DMS153 (cell line): ENCODE measurements at regions not wholly inside any gene's neighbourhood (a gene's known extent, or its start where the extent isn't known, plus 50 kb on each side); places are given as distances from the start of the nearest gene placed in this dataset.
"Not testable (repeated sequence)": the region's sequence is repeated elsewhere in the genome, so short reads cannot be mapped to it uniquely, and the experiment has no call there.

Experiments used
- DNase-seq: peaks from one replicate; lab custom pipeline; 2025; lab: John Stamatoyannopoulos, UW

GRCh38 chr2:13597176-13597575 lies 880.4 kb downstream of the TRIB2 start:
- DNase-seq, result no peak

GRCh38 chr2:13601506-13601905 lies 884.8 kb downstream of the TRIB2 start:
- no peak for DNase-seq

GRCh38 chr2:13604951-13605661 lies 888.4 kb downstream of the TRIB2 start:
- no peak for DNase-seq

GRCh38 chr2:13607139-13607538 lies 890.4 kb downstream of the TRIB2 start:
- no peak for DNase-seq

GRCh38 chr2:13611939-13612338 lies 895.2 kb downstream of the TRIB2 start:
- no peak for DNase-seq

GRCh38 chr2:13616059-13616458 lies 899.3 kb downstream of the TRIB2 start:
- DNase-seq, result no peak

GRCh38 chr2:13616616-13617015 lies 899.9 kb downstream of the TRIB2 start:
- DNase-seq, result no peak

GRCh38 chr2:13628122-13628521 lies 911.4 kb downstream of the TRIB2 start:
- DNase-seq, result no peak

GRCh38 chr2:13638181-13638580 lies 921.4 kb downstream of the TRIB2 start:
- DNase-seq, result no peak

- DNase-seq, result no peak
Measured at GRCh38 chr2:13649918-13650317, 933.2 kb downstream of the TRIB2 start.

GRCh38 chr2:13650586-13651180 lies 933.9 kb downstream of the TRIB2 start:
- no peak for DNase-seq

GRCh38 chr2:13651684-13652131 lies 935.0 kb downstream of the TRIB2 start:
- DNase-seq, result no peak

- DNase-seq, result no peak
Measured at GRCh38 chr2:13652531-13653313, 936.0 kb downstream of the TRIB2 start.

- DNase-seq, result peak; percentile 62
Measured at GRCh38 chr2:13654416-13654815, 937.7 kb downstream of the TRIB2 start.

GRCh38 chr2:13660231-13660630 lies 943.5 kb downstream of the TRIB2 start:
- no peak for DNase-seq

- no peak for DNase-seq
Measured at GRCh38 chr2:13662055-13662454, 945.3 kb downstream of the TRIB2 start.

GRCh38 chr2:13666582-13667414 lies 950.1 kb downstream of the TRIB2 start:
- no peak for DNase-seq

- no peak for DNase-seq
Measured at GRCh38 chr2:13667415-13667757, 950.6 kb downstream of the TRIB2 start.

- DNase-seq, result no peak
Measured at GRCh38 chr2:13669607-13670006, 952.9 kb downstream of the TRIB2 start.

GRCh38 chr2:13673821-13674220 lies 957.1 kb downstream of the TRIB2 start:
- DNase-seq, result not testable (repeated sequence)

- no peak for DNase-seq
Measured at GRCh38 chr2:13676269-13676668, 956.2 kb upstream of the LRATD1 start.

- no peak for DNase-seq
Measured at GRCh38 chr2:13681936-13682335, 950.6 kb upstream of the LRATD1 start.
